Bronchial epithelial cell (primary cell): ENCODE measurements at regions not wholly inside any gene's neighbourhood (a gene's known extent, or its start where the extent isn't known, plus 50 kb on each side); places are given as distances from the start of the nearest gene placed in this dataset.

ENCODE experiments used
- DNase-seq: peaks from one replicate; pipeline ENCODE4 v3.0.0-alpha.2; 2010; ENCODE audit warnings: low read depth
- FAIRE-seq: peaks from 2 replicates; lab custom pipeline; 2011; peaks lifted over from hg19 to GRCh38; lab: Jason Lieb, UNC
- H3K27me3 ChIP-seq: 2 replicates; pipeline ENCODE4 v1.5.1; 2011; ENCODE audit warnings: low read length; ENCODE audit not compliant: control insufficient read depth, insufficient read depth
- H3K36me3 ChIP-seq: 2 replicates; pipeline ENCODE4 v1.5.1; 2011; ENCODE audit warnings: low read length; ENCODE audit not compliant: control insufficient read depth, insufficient read depth
- H3K4me3 ChIP-seq: 2 replicates; pipeline ENCODE4 v1.5.1; 2011; ENCODE audit warnings: mild to moderate bottlenecking, low read depth, low read length, control low read depth
- TF ChIP-seq, protein P1 (sequence below): IDR thresholded peaks from 2 replicates; pipeline ENCODE4 v1.5.1; 2011; ENCODE audit warnings: mild to moderate bottlenecking, moderate library complexity, low read length, control low read depth, inconsistent platforms; ENCODE audit not compliant: insufficient read depth, severe bottlenecking

DNA sequence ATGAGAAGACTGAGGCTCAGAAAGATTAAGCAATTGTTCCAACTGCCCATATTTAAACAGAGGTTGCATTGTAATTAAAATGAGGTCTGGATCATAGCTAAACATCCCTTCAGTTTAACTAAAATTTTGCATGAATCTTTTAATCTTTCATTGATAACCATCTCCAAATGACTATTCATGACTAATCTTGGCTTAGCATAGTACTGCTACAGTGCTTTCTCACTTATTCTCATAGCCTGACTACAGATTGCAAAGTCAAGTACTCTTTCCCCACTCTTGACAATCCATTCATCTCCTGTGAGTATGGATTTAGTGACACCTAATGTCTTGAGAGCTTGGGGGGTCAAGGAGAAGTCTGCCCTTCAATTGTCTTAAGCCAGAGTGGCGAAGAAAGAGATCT lies 258.4 kb downstream of the RFC3 start:
- no peak for DNase-seq
- Histone ChIP-seq H3K36me3 (no peaks in the 10 kb centered on the region), H3K27me3 (no peaks in the 10 kb centered on the region), H3K4me3 (no peak overlapping the region)
- no peak for FAIRE-seq
- TF ChIP-seq, protein P1, sequence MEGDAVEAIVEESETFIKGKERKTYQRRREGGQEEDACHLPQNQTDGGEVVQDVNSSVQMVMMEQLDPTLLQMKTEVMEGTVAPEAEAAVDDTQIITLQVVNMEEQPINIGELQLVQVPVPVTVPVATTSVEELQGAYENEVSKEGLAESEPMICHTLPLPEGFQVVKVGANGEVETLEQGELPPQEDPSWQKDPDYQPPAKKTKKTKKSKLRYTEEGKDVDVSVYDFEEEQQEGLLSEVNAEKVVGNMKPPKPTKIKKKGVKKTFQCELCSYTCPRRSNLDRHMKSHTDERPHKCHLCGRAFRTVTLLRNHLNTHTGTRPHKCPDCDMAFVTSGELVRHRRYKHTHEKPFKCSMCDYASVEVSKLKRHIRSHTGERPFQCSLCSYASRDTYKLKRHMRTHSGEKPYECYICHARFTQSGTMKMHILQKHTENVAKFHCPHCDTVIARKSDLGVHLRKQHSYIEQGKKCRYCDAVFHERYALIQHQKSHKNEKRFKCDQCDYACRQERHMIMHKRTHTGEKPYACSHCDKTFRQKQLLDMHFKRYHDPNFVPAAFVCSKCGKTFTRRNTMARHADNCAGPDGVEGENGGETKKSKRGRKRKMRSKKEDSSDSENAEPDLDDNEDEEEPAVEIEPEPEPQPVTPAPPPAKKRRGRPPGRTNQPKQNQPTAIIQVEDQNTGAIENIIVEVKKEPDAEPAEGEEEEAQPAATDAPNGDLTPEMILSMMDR: no peak

DNA sequence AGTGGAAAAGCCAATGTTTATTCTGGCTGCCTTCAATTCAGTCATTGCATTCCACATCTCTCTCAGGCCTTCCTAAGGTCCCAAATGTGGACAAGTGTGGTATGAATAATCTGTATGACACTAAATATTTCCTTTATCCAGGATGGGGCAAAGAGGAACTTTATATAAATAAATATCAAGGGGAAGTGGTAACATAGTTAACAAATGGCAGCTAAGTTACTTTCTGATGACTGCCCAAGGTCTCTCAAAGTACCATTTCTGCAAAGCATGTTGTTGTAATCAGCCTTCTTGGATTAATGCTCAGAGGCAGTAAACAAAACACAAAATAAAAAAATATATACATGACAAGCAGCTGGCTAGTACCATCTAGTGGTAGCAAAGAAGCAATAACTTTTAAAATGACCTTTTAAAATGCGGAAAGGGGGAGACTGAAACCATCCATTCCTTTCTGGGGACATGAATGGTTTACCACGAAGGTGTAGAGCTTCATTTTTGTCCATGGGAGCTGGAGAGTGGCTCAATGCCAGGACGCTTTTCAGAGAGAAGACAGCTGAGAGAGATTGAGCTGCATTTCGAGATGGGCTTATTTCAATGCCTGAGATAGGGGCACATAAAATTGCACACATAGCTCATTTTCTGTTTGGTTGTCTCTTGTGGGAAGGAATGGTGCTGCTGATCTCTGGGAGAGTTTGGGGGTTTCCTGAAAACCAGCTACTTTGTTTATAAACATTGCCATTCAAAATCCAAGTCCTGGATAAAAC lies 259.2 kb downstream of the RFC3 start:
- no peak overlapping the region for H3K4me3 ChIP-seq
- DNase-seq (peak; percentile 26), FAIRE-seq (no peak)
- no peaks in the 10 kb centered on the region for H3K36me3 ChIP-seq
- H3K27me3 ChIP-seq: no peaks in the 10 kb centered on the region
- TF ChIP-seq, protein P1: peak; percentile 48

DNA sequence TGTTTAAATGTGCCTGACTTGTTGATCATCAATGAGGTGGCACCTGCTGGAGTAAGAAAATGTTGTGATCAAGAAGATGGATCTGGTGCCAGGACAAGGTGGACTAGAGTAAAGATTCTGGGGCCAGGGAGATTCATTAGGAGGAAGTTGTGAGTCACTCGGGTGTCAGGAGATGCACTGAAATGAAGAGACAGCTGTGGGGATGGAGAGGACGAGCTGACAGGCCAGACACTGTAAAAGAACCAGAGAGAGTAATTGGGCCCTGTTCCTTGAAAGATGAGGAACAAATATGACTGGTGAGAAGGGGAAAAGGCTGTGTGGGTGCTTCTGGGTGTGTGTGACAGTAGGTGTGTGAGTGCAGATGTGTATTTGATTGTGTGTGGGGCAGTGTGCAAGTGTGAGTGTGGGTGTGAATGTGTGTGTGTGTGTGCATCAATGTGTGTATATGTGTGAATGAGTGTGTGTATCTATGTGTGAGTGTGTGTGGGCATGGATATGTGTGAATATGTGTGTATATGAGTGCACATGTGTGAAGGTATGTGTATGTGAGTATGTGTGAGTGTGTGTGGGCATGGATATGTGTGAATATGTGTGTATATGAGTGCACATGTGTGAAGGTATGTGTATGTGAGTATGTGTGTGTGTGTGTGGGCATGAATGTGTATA lies 260.5 kb downstream of the RFC3 start:
- TF ChIP-seq, protein P1: no peak
- Histone ChIP-seq H3K27me3 (no peaks in the 10 kb centered on the region), H3K4me3 (no peak overlapping the region), H3K36me3 (no peaks in the 10 kb centered on the region)
- FAIRE-seq: no peak
- no peak for DNase-seq

DNA sequence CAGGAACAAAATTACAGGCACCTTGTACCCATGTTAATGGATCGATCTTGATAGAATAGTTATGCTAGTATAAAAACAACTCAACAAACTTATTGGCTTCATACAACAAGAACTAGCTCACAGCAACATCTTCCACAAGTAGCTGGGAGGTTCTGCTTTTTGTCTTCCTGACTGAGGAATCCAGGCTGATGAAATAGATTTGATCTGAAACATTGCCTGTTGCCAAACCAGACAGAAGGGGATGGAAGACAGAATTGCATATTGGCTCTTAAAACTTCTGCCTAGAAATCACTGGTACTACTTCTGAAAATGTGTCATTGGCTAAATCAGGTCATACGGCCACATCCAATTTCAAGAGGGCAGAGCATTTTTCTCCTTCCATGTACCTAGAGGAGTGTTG lies 267.3 kb downstream of the RFC3 start:
- H3K36me3 ChIP-seq: no peaks in the 10 kb centered on the region
- FAIRE-seq (no peak), DNase-seq (no peak)
- TF ChIP-seq, protein P1: no peak
- no peak overlapping the region for H3K4me3 ChIP-seq
- H3K27me3 ChIP-seq: no peaks in the 10 kb centered on the region

DNA sequence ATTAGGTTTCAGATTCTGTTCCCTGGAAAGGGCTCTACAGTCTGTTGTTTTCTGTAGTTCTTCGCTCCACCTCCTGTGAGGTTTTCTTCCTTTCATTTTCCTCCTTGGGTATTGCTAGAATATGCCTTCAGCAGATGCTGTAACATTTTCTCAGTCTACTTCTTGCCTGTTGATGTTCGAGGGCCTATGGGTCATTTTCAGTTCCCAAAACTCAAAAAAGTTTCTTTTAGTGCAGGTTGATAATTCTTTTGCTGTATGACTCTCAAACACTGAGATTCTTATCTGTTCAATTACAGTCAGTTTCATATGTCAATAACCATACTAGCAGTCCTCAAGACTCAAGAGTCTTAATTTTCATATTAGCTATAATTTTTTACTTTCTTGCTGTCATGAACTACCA lies 268.3 kb downstream of the RFC3 start:
- Histone ChIP-seq H3K4me3 (no peak overlapping the region), H3K27me3 (no peaks in the 10 kb centered on the region), H3K36me3 (no peaks in the 10 kb centered on the region)
- no peak for FAIRE-seq
- DNase-seq: no peak
- TF ChIP-seq, protein P1: no peak

DNA sequence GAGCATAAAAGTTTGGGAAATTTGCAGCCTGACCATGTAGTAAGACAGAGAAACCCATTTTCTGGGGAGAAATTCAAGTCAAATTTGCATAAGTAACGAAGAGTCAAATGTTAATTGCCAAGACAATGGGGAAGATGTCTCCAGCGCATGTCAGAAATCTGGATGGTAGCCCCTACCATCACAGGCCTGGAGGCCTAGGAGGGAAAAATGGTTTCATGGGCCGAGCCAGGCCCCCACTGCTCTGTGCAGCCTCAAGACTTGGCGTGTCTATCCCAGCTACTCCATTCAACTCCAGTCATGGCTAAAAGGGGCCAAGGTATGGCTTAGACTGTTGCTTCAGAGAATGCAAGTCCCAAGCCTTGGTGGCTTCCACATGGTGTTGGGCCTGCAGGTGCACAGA lies 269.8 kb downstream of the RFC3 start:
- TF ChIP-seq, protein P1: no peak
- DNase-seq: no peak
- no peak for FAIRE-seq
- Histone ChIP-seq H3K36me3 (no peaks in the 10 kb centered on the region), H3K4me3 (no peak overlapping the region), H3K27me3 (no peaks in the 10 kb centered on the region)
